H1 (cell line): ENCODE measurements at regions not wholly inside any gene's neighbourhood (a gene's known extent, or its start where the extent isn't known, plus 50 kb on each side); places are given as distances from the start of the nearest gene placed in this dataset.
A peak's percentile ranks its signal among the peaks of the same experiment; 100 is the strongest.

Experiments used
- CTCF ChIA-PET: fragments of 300-600 bp; sonication (Branson Sonifier 250); formaldehyde crosslinking; loops from one replicate; lab custom pipeline; 2021; ENCODE audit not compliant: partially characterized antibody; lab: Charles Lee
- POLR2A ChIA-PET: fragments of 300-600 bp; sonication (Branson Sonifier 250); formaldehyde crosslinking; loops from one replicate; lab custom pipeline; 2021; ENCODE audit warnings: inconsistent platforms; ENCODE audit not compliant: partially characterized antibody; lab: Charles Lee
- DNase-seq, 2 experiments: peaks; one replicate each; pipeline versions ENCODE4 v3.0.0 to v3.0.0-alpha.2; 2010 to 2022; ENCODE audit warnings: low spot score in 2 of 2, low read depth in 1 of 2, mixed read lengths in 1 of 2
- FAIRE-seq: peaks from 2 replicates; lab custom pipeline; 2011; peaks lifted over from hg19 to GRCh38; lab: Jason Lieb, UNC
- H2AFZ ChIP-seq: 2 replicates; pipeline ENCODE4 v1.8.1; 2012; ENCODE audit warnings: low read length, inconsistent platforms
- H2AK5ac ChIP-seq: 2 replicates; pipeline ENCODE4 v1.6.1; 2013; ENCODE audit warnings: low read depth, low read length
- H2BK120ac ChIP-seq: replicated peaks from 2 replicates; pipeline ENCODE3; 2013; ENCODE audit warnings: low read depth, low read length, inconsistent platforms
- H2BK12ac ChIP-seq: 2 replicates; pipeline ENCODE4 v1.6.1; 2013; ENCODE audit warnings: low read depth, low read length
- H2BK15ac ChIP-seq: 2 replicates; pipeline ENCODE4 v1.6.1; 2013; ENCODE audit warnings: low read length
- H2BK20ac ChIP-seq: 2 replicates; pipeline ENCODE4 v1.6.1; 2013; ENCODE audit warnings: low read length
- H2BK5ac ChIP-seq: 2 replicates; pipeline ENCODE4 v1.6.1; 2013; ENCODE audit warnings: low read depth, low read length
- H3K14ac ChIP-seq: 2 replicates; pipeline ENCODE4 v1.6.1; 2013; ENCODE audit warnings: inconsistent platforms; ENCODE audit not compliant: insufficient read length
- H3K18ac ChIP-seq: 2 replicates; pipeline ENCODE4 v1.6.1; 2013; ENCODE audit warnings: low read length; ENCODE audit errors: extremely low read depth
- H3K23ac ChIP-seq: 2 replicates; pipeline ENCODE4 v1.6.1; 2013; ENCODE audit warnings: inconsistent platforms; ENCODE audit not compliant: insufficient read length
- H3K23me2 ChIP-seq: 2 replicates; pipeline ENCODE4 v1.6.1; 2013; ENCODE audit warnings: low read depth, low read length
- H3K27ac ChIP-seq: 2 replicates; pipeline ENCODE4 v1.6.1; 2011; ENCODE audit warnings: low read depth, low read length, inconsistent platforms
- H3K27me3 ChIP-seq, 4 experiments: replicated peaks in 1 of 4; 1 replicate in 1 of 4; 2 replicates in 3 of 4; pipeline versions ENCODE4 v1.6.1 to v1.8.1; 2011 to 2013; ENCODE audit warnings: low read length in 3 of 4, mild to moderate bottlenecking in 3 of 4, inconsistent platforms in 2 of 4, mixed read lengths in 2 of 4, moderate library complexity in 1 of 4; ENCODE audit not compliant: control insufficient read depth in 3 of 4, insufficient read depth in 3 of 4; ENCODE audit errors: extremely low read depth in 1 of 4
- H3K36me3 ChIP-seq, 4 experiments: 2 replicates each; pipeline versions ENCODE4 v1.6.1 to v1.8.1; 2011 to 2013; ENCODE audit warnings: mild to moderate bottlenecking in 4 of 4, low read length in 3 of 4, moderate library complexity in 2 of 4, control low read depth in 1 of 4, inconsistent platforms in 1 of 4; ENCODE audit not compliant: insufficient read depth in 4 of 4, control insufficient read depth in 2 of 4
- H3K4ac ChIP-seq: replicated peaks from 2 replicates; pipeline ENCODE3; 2013; ENCODE audit warnings: low read length, low read depth, mixed read lengths, inconsistent platforms; ENCODE audit not compliant: insufficient read length
- H3K4me1 ChIP-seq, 4 experiments: replicated peaks in 1 of 4; 1 replicate in 1 of 4; 2 replicates in 3 of 4; pipeline versions ENCODE4 v1.6.1 to v1.8.1; 2011 to 2013; ENCODE audit warnings: low read length in 3 of 4, inconsistent platforms in 2 of 4, mixed read lengths in 1 of 4; ENCODE audit not compliant: insufficient read depth in 4 of 4, control insufficient read depth in 3 of 4
- H3K4me2 ChIP-seq, 2 experiments: 2 replicates each; pipeline versions ENCODE4 v1.6.1 to v1.8.1; 2011 to 2013; ENCODE audit warnings: low read depth in 2 of 2, low read length in 2 of 2, control low read depth in 1 of 2, inconsistent platforms in 1 of 2, mild to moderate bottlenecking in 1 of 2; ENCODE audit not compliant: insufficient read depth in 1 of 2
- H3K4me3 ChIP-seq, 4 experiments: fragments of 200-600, 300-600 bp in 1 of 4; sonication (generic), shearing (Covaris generic), sonication (Bioruptor Twin) in 1 of 4; 2 replicates each; pipeline versions ENCODE4 v1.5.1 to v1.8.1; 2011 to 2016; ENCODE audit warnings: low read length in 4 of 4, low read depth in 3 of 4, control low read depth in 2 of 4, inconsistent platforms in 2 of 4, mild to moderate bottlenecking in 2 of 4, mixed read lengths in 1 of 4, moderate library complexity in 1 of 4; ENCODE audit not compliant: insufficient read depth in 2 of 4; ENCODE audit errors: extremely low read depth in 1 of 4
- H3K56ac ChIP-seq: replicated peaks from 2 replicates; pipeline ENCODE3; 2013; ENCODE audit warnings: low read depth, mild to moderate bottlenecking, mixed read lengths, low read length, inconsistent platforms; ENCODE audit not compliant: insufficient read length
- H3K79me1 ChIP-seq: 2 replicates; pipeline ENCODE4 v1.6.1; 2013; ENCODE audit warnings: low read depth, low read length, control low read depth
- H3K79me2 ChIP-seq, 2 experiments: 2 replicates each; pipeline versions ENCODE4 v1.6.1 to v1.8.1; 2012 to 2013; ENCODE audit warnings: low read length in 2 of 2, mild to moderate bottlenecking in 2 of 2, inconsistent platforms in 1 of 2; ENCODE audit not compliant: insufficient read depth in 2 of 2, control insufficient read depth in 1 of 2
- H3K9ac ChIP-seq, 4 experiments: replicated peaks in 1 of 4; 1 replicate in 1 of 4; 2 replicates in 3 of 4; pipeline versions ENCODE4 v1.6.1 to v1.8.1; 2011 to 2013; ENCODE audit warnings: low read depth in 3 of 4, low read length in 3 of 4, control low read depth in 2 of 4, mild to moderate bottlenecking in 2 of 4, moderate library complexity in 2 of 4, inconsistent platforms in 1 of 4; ENCODE audit errors: extremely low read depth in 1 of 4
- H3K9me3 ChIP-seq, 2 experiments: 2 replicates each; pipeline versions ENCODE4 v1.6.1 to v1.8.1; 2012 to 2013; ENCODE audit warnings: mild to moderate bottlenecking in 2 of 2, moderate library complexity in 2 of 2, control low read depth in 1 of 2, inconsistent platforms in 1 of 2, low read depth in 1 of 2, low read length in 1 of 2, mixed read lengths in 1 of 2; ENCODE audit not compliant: insufficient read depth in 2 of 2
- H4K20me1 ChIP-seq, 2 experiments: replicated peaks in 1 of 2; 2 replicates each; pipeline versions ENCODE3 to v1.8.1; 2011 to 2013; ENCODE audit warnings: inconsistent platforms in 2 of 2, low read length in 2 of 2, mild to moderate bottlenecking in 1 of 2; ENCODE audit not compliant: insufficient read depth in 2 of 2, control insufficient read depth in 1 of 2
- H4K5ac ChIP-seq: 2 replicates; pipeline ENCODE4 v1.6.1; 2013; ENCODE audit warnings: low read length, low read depth, mixed read lengths, inconsistent platforms; ENCODE audit not compliant: insufficient read length
- H4K8ac ChIP-seq: 2 replicates; pipeline ENCODE4 v1.8.0; 2013; ENCODE audit warnings: mild to moderate bottlenecking, moderate library complexity, low read length, inconsistent platforms; ENCODE audit not compliant: insufficient read depth; ENCODE audit errors: extremely low read depth
- H4K91ac ChIP-seq: replicated peaks from 2 replicates; pipeline ENCODE3; 2013; ENCODE audit warnings: low read length, mixed read lengths, inconsistent platforms; ENCODE audit not compliant: insufficient read length
- ASH2L ChIP-seq: fragments of 200-600, 300-600 bp; sonication (generic); IDR thresholded peaks from one replicate; pipeline ENCODE4 v1.7.1; 2017; ENCODE audit warnings: low read length
- CBX5 ChIP-seq: fragments of 300-800, 300-1000 bp; sonication (generic); IDR thresholded peaks from 2 replicates; pipeline ENCODE4 v1.7.1; 2016; ENCODE audit warnings: antibody characterized with exemption, low read length, low read depth
- E2F6 ChIP-seq: IDR thresholded peaks from 2 replicates; pipeline ENCODE4 v1.6.1; 2012; ENCODE audit warnings: inconsistent platforms
- FOSL1 ChIP-seq: IDR thresholded peaks from 2 replicates; pipeline ENCODE4 v1.6.1; 2011; ENCODE audit warnings: mild to moderate bottlenecking, low read depth, low read length, moderate library complexity; ENCODE audit not compliant: insufficient read depth
- KDM1A ChIP-seq: fragments of 200-600, 300-600 bp; sonication (generic); IDR thresholded peaks from 2 replicates; pipeline ENCODE4 v1.7.1; 2016; ENCODE audit warnings: mild to moderate bottlenecking, low read length, borderline replicate concordance
- KDM5A ChIP-seq: fragments of 200-600 bp; IDR thresholded peaks from 2 replicates; pipeline ENCODE4 v1.7.1; 2012; ENCODE audit warnings: mild to moderate bottlenecking, low read length, inconsistent platforms, mixed read lengths
- MAX ChIP-seq: IDR thresholded peaks from 2 replicates; pipeline ENCODE4 v1.6.1; 2012; ENCODE audit warnings: inconsistent platforms
- POU5F1 ChIP-seq: IDR thresholded peaks from 2 replicates; pipeline ENCODE4 v1.6.1; 2011; ENCODE audit warnings: low read depth, mild to moderate bottlenecking, low read length, moderate library complexity
- RAD21 ChIP-seq, 2 experiments: IDR thresholded peaks in 1 of 2; conservative IDR thresholded peaks in 1 of 2; 2 replicates each; pipeline ENCODE4 v1.6.1; 2011; ENCODE audit warnings: low read depth in 2 of 2, low read length in 2 of 2, improper control_type of control experiment in 1 of 2, inconsistent platforms in 1 of 2, mild to moderate bottlenecking in 1 of 2, moderate library complexity in 1 of 2
- RFX5 ChIP-seq: IDR thresholded peaks from 2 replicates; pipeline ENCODE4 v1.6.1; 2011; ENCODE audit warnings: low read depth, low read length, improper control_type of control experiment, borderline replicate concordance
- SP4 ChIP-seq: IDR thresholded peaks from 2 replicates; pipeline ENCODE4 v1.6.1; 2012; ENCODE audit warnings: low read length, inconsistent platforms
- TAF7 ChIP-seq: optimal IDR thresholded peaks from 2 replicates; pipeline ENCODE3; 2011; ENCODE audit warnings: low read depth, mild to moderate bottlenecking, inconsistent platforms, low read length, moderate library complexity, borderline replicate concordance
- TBP ChIP-seq: IDR thresholded peaks from 2 replicates; pipeline ENCODE4 v1.6.1; 2011; ENCODE audit warnings: low read depth, low read length, improper control_type of control experiment
- WGBS, 2 experiments: shearing (Covaris generic) in 1 of 2; methylation state at CpG; one replicate each; pipeline versions ENCODE4 v1.1.6 to v1.1.7; 2013 to 2015; ENCODE audit warnings: low lambda C conversion rate in 2 of 2, mixed read lengths in 2 of 2, inconsistent platforms in 1 of 2, low coverage in 1 of 2, missing lambda C conversion rate in 1 of 2; ENCODE audit not compliant: insufficient replicate concordance in 2 of 2, insufficient coverage in 1 of 2, insufficient read length in 1 of 2; ENCODE audit errors: extremely low coverage in 1 of 2, missing lambda C conversion rate in 1 of 2; 5-methylcytosine and 5-hydroxymethylcytosine counted together

- Histone ChIP-seq H3K23me2 (0 out of 2 replicates have a peak, but pooled peaks cover 2% of the 10 kb centered on the region), H4K8ac (peak overlapping the region; percentile 3; the same call in 1 of the 2 replicates), H4K91ac (no peak overlapping the region), H3K79me2 (no peaks in the 10 kb centered on the region), H2BK5ac (no peak overlapping the region), H3K4me2 (no peak overlapping the region), H2BK20ac (no peak overlapping the region), H4K5ac (no peak overlapping the region), H4K20me1 (no peaks in the 10 kb centered on the region), H2AFZ (no peak overlapping the region), H3K79me1 (no peaks in the 10 kb centered on the region; the same call in 1 of the 2 replicates), H3K27me3 (no peaks in the 10 kb centered on the region; a peak in 1 of 7 replicates), H2BK12ac (no peak overlapping the region), H3K4ac (no peak overlapping the region), H3K27ac (no peak overlapping the region), H2AK5ac (no peak overlapping the region), H3K14ac (no peak overlapping the region), H3K9me3 (no peaks in the 10 kb centered on the region), H2BK120ac (no peak overlapping the region), H2BK15ac (no peak overlapping the region), H3K36me3 (no peaks in the 10 kb centered on the region), H3K4me1 (peaks cover 0 to 9% (median 0%) of the 10 kb centered on the region in 4 experiments; a peak in 2 of 7 replicates), H3K4me3 (no peak overlapping the region), H3K23ac (no peak overlapping the region), H3K18ac (no peak overlapping the region), H3K9ac (no peak overlapping the region), H3K56ac (no peak overlapping the region)
- FAIRE-seq = no peak
- POLR2A ChIA-PET = no interaction called here
- 80% methylated on average over 5 of the region's 5 CpGs; no CpG with 5 or more reads in 1 of the 2 experiments for WGBS, 2 experiments
- no peak for DNase-seq
- CTCF ChIA-PET = interaction anchor here (1.3 to 1.9 kb wide), 4 partner anchors 48 to 380 kb away, joined by 4 to 7 read pairs (median 4); no protein-coding TSS in a partner anchor
- TF ChIP-seq E2F6 = no peak
- TF ChIP-seq TBP = no peak
- TF ChIP-seq KDM5A = no peak
- TF ChIP-seq KDM1A = no peak
- no peak for TF ChIP-seq POU5F1
- TF ChIP-seq ASH2L = no peak
- no peak for TF ChIP-seq FOSL1
- no peak for TF ChIP-seq TAF7
- no peak for TF ChIP-seq MAX
- no peak for TF ChIP-seq RFX5
- no peak for TF ChIP-seq RAD21 (IDR thresholded peaks at IDR 0.05 in 1 of 2, conservative IDR thresholded peaks at IDR 0.05 in 1 of 2; ENCODE audit: low read depth in 2 of 2, low read length in 2 of 2)
- no peak for TF ChIP-seq SP4
- no peak for TF ChIP-seq CBX5
Observed at GRCh38 chr16:86898386-86898785, 320.0 kb downstream of the FOXL1 start.
